MCF 10A (cell line): ENCODE measurements at regions not wholly inside any gene's neighbourhood (a gene's known extent, or its start where the extent isn't known, plus 50 kb on each side); places are given as distances from the start of the nearest gene placed in this dataset.

Experiments
- BruUV-seq: library from RNA; stranded (reverse); fragments of 400-500 nt; replicated peaks from 2 replicates; lab custom pipeline; 2021; lab: Mats Ljungman, UMichigan
- CTCF ChIA-PET: fragments of 300-600 bp; sonication (Branson Sonifier 250); formaldehyde crosslinking; extraction: SDS; loops from one replicate; lab custom pipeline; 2021; ENCODE audit warnings: antibody characterized with exemption, inconsistent platforms; lab: Yijun Ruan, JAX
- POLR2A ChIA-PET: fragments of 300-600, 350-650 bp; sonication (Branson Sonifier 250); formaldehyde crosslinking; extraction: SDS; loops from one replicate; lab custom pipeline; 2020; ENCODE audit warnings: antibody characterized with exemption, inconsistent platforms; lab: Yijun Ruan, JAX
- DNase-seq: peaks from one replicate; pipeline ENCODE4 v3.0.0-alpha.2; 2018; ENCODE audit not compliant: unreplicated experiment
- H3K27ac Mint-ChIP-seq: one replicate; pipeline ENCODE4 v1.8.0; 2022; ENCODE audit warnings: mild to moderate bottlenecking, low read depth, mixed read lengths; ENCODE audit not compliant: unreplicated experiment
- H3K27me3 Mint-ChIP-seq: one replicate; pipeline ENCODE4 v1.8.0; 2022; ENCODE audit warnings: mixed read lengths; ENCODE audit not compliant: insufficient read depth, unreplicated experiment
- H3K36me3 Mint-ChIP-seq: one replicate; pipeline ENCODE4 v1.8.0; 2022; ENCODE audit warnings: mild to moderate bottlenecking, moderate library complexity, mixed read lengths; ENCODE audit not compliant: insufficient read depth, unreplicated experiment
- H3K4me1 Mint-ChIP-seq: one replicate; pipeline ENCODE4 v1.8.0; 2022; ENCODE audit warnings: mixed read lengths; ENCODE audit not compliant: insufficient read depth, unreplicated experiment
- H3K4me3 Mint-ChIP-seq: one replicate; pipeline ENCODE4 v1.8.0; 2022; ENCODE audit warnings: mild to moderate bottlenecking, moderate library complexity, mixed read lengths; ENCODE audit not compliant: unreplicated experiment
- H3K9me3 Mint-ChIP-seq: one replicate; pipeline ENCODE4 v1.8.0; 2022; ENCODE audit warnings: mixed read lengths; ENCODE audit not compliant: unreplicated experiment
- CTCF ChIP-seq: fragments of 200-600 bp; IDR thresholded peaks from one replicate; pipeline ENCODE4 v1.8.0; 2022; ENCODE audit warnings: antibody characterized with exemption, mild to moderate bottlenecking; ENCODE audit not compliant: unreplicated experiment
- intact Hi-C: fragments of 100-400 bp; cut with micrococcal nuclease; formaldehyde crosslinking; loops from 2 replicates; pipeline ENCODE4 v1.14.1; 2022

- no peaks in the 10 kb centered on the region for H3K36me3 Mint-ChIP-seq
- ChIA-PET POLR2A (no interaction called here), CTCF (interaction anchor here (0.8 to 1.1 kb wide), 2 partner anchors 30 to 50 kb away, joined by 3 to 4 read pairs; no protein-coding TSS in a partner anchor)
- H3K9me3 Mint-ChIP-seq: no peaks in the 10 kb centered on the region
- H3K27ac Mint-ChIP-seq: no peak overlapping the region
- no peaks in the 10 kb centered on the region for H3K27me3 Mint-ChIP-seq
- TF ChIP-seq CTCF: no peak
- no peak for DNase-seq
- no peak overlapping the region for H3K4me3 Mint-ChIP-seq
- no TSS peak for BruUV-seq
- intact Hi-C loops: no loop called here
- H3K4me1 Mint-ChIP-seq: peaks cover 6% of the 10 kb centered on the region
Measured at GRCh38 chr1:184272175-184272866, 114.5 kb upstream of the C1orf21 start.

- no peaks in the 10 kb centered on the region for H3K9me3 Mint-ChIP-seq
- no peaks in the 10 kb centered on the region for H3K27me3 Mint-ChIP-seq
- no peak for DNase-seq
- no TSS peak for BruUV-seq
- no peaks in the 10 kb centered on the region for H3K4me1 Mint-ChIP-seq
- no peak overlapping the region for H3K4me3 Mint-ChIP-seq
- ChIA-PET CTCF (no interaction called here), POLR2A (interaction anchor here (0.6 kb wide), 1 partner anchor 14 kb away, joined by 5 read pairs; no protein-coding TSS in a partner anchor)
- intact Hi-C loops: no loop called here
- no peak overlapping the region for H3K27ac Mint-ChIP-seq
- no peak for TF ChIP-seq CTCF
- H3K36me3 Mint-ChIP-seq: no peaks in the 10 kb centered on the region
Measured at GRCh38 chr1:184276416-184276815, 110.4 kb upstream of the C1orf21 start.

GRCh38 chr1:184279911-184280458 lies 106.8 kb upstream of the C1orf21 start:
- CTCF ChIA-PET: interaction anchor here (1.4 kb wide), 1 partner anchor 128 kb away, joined by 4 read pairs; no protein-coding TSS in a partner anchor
- H3K4me1 Mint-ChIP-seq: peaks cover 5% of the 10 kb centered on the region

More at GRCh38 chr1:184279911-184280458, 106.8 kb upstream of the C1orf21 start:
- POLR2A ChIA-PET: interaction anchor here (0.6 kb wide), 1 partner anchor 412 kb away, joined by 3 read pairs; no protein-coding TSS in a partner anchor
- Mint-ChIP-seq H3K4me3 (no peak overlapping the region), H3K27me3 (no peaks in the 10 kb centered on the region), H3K27ac (no peak overlapping the region), H3K9me3 (no peaks in the 10 kb centered on the region), H3K36me3 (no peaks in the 10 kb centered on the region)
- no peak for TF ChIP-seq CTCF
- BruUV-seq: no TSS peak
- DNase-seq: no peak
- intact Hi-C loops: no loop called here
